ENCODE measurements at regions not wholly inside any gene's neighbourhood (a gene's known extent, or its start where the extent isn't known, plus 50 kb on each side); places are given as distances from the start of the nearest gene placed in this dataset.

DNA sequence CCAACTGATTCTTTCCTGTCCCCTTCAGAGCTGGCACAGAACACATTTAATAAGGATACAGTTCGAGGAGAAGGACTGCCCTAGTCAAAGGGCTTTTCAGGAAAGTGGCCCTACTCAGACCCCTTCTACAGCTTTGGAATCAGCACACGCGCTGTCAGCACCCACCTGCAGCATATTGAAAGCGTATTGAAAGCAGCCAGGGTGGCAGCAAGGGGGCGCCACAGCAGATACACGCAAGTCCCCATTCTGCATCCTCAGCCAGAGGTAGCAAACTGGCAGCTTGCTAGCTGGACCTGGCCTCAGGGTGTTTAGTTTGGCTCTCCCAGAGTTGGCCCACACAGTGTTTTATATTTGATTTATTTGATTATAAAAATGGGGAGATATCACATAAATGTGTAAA is 101.0 kb upstream of the NT5C1B start:
- intact Hi-C loops (cut with DNase I; ENCODE audit: low total_unique reads) = no loop called here
- TF ChIP-seq, protein P1, sequence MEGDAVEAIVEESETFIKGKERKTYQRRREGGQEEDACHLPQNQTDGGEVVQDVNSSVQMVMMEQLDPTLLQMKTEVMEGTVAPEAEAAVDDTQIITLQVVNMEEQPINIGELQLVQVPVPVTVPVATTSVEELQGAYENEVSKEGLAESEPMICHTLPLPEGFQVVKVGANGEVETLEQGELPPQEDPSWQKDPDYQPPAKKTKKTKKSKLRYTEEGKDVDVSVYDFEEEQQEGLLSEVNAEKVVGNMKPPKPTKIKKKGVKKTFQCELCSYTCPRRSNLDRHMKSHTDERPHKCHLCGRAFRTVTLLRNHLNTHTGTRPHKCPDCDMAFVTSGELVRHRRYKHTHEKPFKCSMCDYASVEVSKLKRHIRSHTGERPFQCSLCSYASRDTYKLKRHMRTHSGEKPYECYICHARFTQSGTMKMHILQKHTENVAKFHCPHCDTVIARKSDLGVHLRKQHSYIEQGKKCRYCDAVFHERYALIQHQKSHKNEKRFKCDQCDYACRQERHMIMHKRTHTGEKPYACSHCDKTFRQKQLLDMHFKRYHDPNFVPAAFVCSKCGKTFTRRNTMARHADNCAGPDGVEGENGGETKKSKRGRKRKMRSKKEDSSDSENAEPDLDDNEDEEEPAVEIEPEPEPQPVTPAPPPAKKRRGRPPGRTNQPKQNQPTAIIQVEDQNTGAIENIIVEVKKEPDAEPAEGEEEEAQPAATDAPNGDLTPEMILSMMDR (IDR thresholded peaks at IDR 0.05) = no peak
- no peaks in the 10 kb centered on the region for H3K27me3 ChIP-seq
- no peak overlapping the region for H3K27ac ChIP-seq
- H3K4me1 ChIP-seq = no peaks in the 10 kb centered on the region
- no peaks in the 10 kb centered on the region for H3K36me3 ChIP-seq
- DNase-seq = no peak
- no peaks in the 10 kb centered on the region for H3K9me3 ChIP-seq
- no peak overlapping the region for H3K4me3 ChIP-seq

- TF ChIP-seq, protein P1 (IDR thresholded peaks at IDR 0.05) = no peak
- Histone ChIP-seq H3K27ac (no peak overlapping the region), H3K4me3 (no peak overlapping the region), H3K9me3 (no peaks in the 10 kb centered on the region), H3K4me1 (no peaks in the 10 kb centered on the region), H3K27me3 (no peaks in the 10 kb centered on the region), H3K36me3 (no peaks in the 10 kb centered on the region)
- DNase-seq = no peak
- intact Hi-C loops (cut with DNase I; ENCODE audit: low total_unique reads) = no loop called here
Measured at GRCh38 chr2:18684206-18685038, 95.1 kb upstream of the NT5C1B start.

DNA sequence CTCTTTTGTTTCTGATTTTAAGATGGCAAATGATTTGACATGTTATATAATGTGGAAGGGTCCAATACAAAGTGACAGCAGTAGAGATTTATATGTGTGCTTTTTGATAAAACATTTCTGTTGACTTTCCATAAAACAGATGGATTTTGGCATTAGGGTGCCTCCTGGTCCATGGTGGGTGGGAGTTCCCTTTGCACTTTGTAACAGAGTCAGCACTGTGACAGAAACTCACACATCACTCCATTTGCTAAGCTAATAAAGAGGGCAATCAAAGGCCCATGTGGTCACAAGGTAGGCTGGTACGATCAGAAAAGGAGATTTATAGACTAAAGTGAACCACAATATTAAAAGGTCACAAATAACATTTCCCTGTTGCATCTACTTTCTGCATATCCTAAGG is 93.3 kb upstream of the NT5C1B start:
- Histone ChIP-seq H3K4me3 (no peak overlapping the region), H3K4me1 (no peaks in the 10 kb centered on the region), H3K27ac (no peak overlapping the region), H3K36me3 (no peaks in the 10 kb centered on the region), H3K9me3 (no peaks in the 10 kb centered on the region), H3K27me3 (no peaks in the 10 kb centered on the region)
- TF ChIP-seq, protein P1 (IDR thresholded peaks at IDR 0.05) = no peak
- no peak for DNase-seq
- intact Hi-C loops (cut with DNase I; ENCODE audit: low total_unique reads) = no loop called here

GRCh38 chr2:18677280-18677679 is 87.9 kb upstream of the NT5C1B start:
- H3K27ac ChIP-seq = no peak overlapping the region
- H3K27me3 ChIP-seq = no peaks in the 10 kb centered on the region
- TF ChIP-seq, protein P1 (IDR thresholded peaks at IDR 0.05) = no peak
- no peak for DNase-seq
- H3K36me3 ChIP-seq = no peaks in the 10 kb centered on the region
- H3K4me3 ChIP-seq = no peak overlapping the region
- intact Hi-C loops (cut with DNase I; ENCODE audit: low total_unique reads) = no loop called here
- H3K4me1 ChIP-seq = no peaks in the 10 kb centered on the region
- peaks cover 0 to 15% (median 0%) of the 10 kb centered on the region in 3 donors for H3K9me3 ChIP-seq

- Histone ChIP-seq H3K27me3 (no peaks in the 10 kb centered on the region), H3K27ac (no peak overlapping the region), H3K36me3 (no peaks in the 10 kb centered on the region), H3K4me1 (no peaks in the 10 kb centered on the region), H3K4me3 (no peak overlapping the region), H3K9me3 (peaks cover 0 to 19% (median 0%) of the 10 kb centered on the region in 3 donors)
- TF ChIP-seq, protein P1 (IDR thresholded peaks at IDR 0.05) = no peak
- no peak for DNase-seq
- intact Hi-C loops (cut with DNase I; ENCODE audit: low total_unique reads) = no loop called here
Measured at GRCh38 chr2:18674309-18674708, 84.9 kb upstream of the NT5C1B start.
